Kidney (tissue), 13 donors: ENCODE measurements at regions not wholly inside any gene's neighbourhood (a gene's known extent, or its start where the extent isn't known, plus 50 kb on each side); places are given as distances from the start of the nearest gene placed in this dataset.
A peak's percentile ranks its signal among the peaks of the same experiment; 100 is the strongest.

Experiments used
- DNase-seq, 5 donors: peaks; one replicate each; pipeline ENCODE4 v3.0.0-alpha.2; 2013 to 2020
- FAIRE-seq: peaks from 2 replicates; lab custom pipeline; 2012; peaks lifted over from hg19 to GRCh38; lab: Jason Lieb, UNC
- H3K27ac ChIP-seq, 2 donors: one replicate each; pipeline ENCODE4 v1.7.0; 2013; ENCODE audit warnings: low read depth in 2 of 2, low read length in 2 of 2, inconsistent platforms in 1 of 2
- H3K27me3 ChIP-seq: one replicate; pipeline ENCODE4 v1.7.1; 2013; ENCODE audit warnings: low read length, inconsistent platforms; ENCODE audit not compliant: control insufficient read depth, insufficient read depth
- H3K36me3 ChIP-seq, 3 donors: one replicate each; pipeline versions ENCODE4 v1.7.0 to v1.7.1; 2013; ENCODE audit warnings: low read length in 3 of 3, control low read depth in 1 of 3, inconsistent platforms in 1 of 3; ENCODE audit not compliant: insufficient read depth in 3 of 3, control insufficient read depth in 2 of 3
- H3K4me1 ChIP-seq, 3 donors: one replicate each; pipeline versions ENCODE4 v1.7.0 to v1.7.1; 2013; ENCODE audit warnings: low read length in 3 of 3, inconsistent platforms in 1 of 3, low read depth in 1 of 3; ENCODE audit not compliant: control insufficient read depth in 2 of 3, insufficient read depth in 2 of 3
- H3K4me3 ChIP-seq, 3 donors: one replicate each; pipeline versions ENCODE4 v1.7.0 to v1.8.1; 2013; ENCODE audit warnings: low read length in 3 of 3, control low read depth in 1 of 3, inconsistent platforms in 1 of 3
- H3K9ac ChIP-seq, 3 donors: one replicate each; pipeline versions ENCODE4 v1.7.0 to v1.7.1; 2013; ENCODE audit warnings: low read length in 3 of 3, control low read depth in 1 of 3, inconsistent platforms in 1 of 3
- H3K9me3 ChIP-seq, 3 donors: one replicate each; pipeline versions ENCODE4 v1.7.0 to v1.7.1; 2013; ENCODE audit warnings: low read length in 3 of 3, control low read depth in 1 of 3, inconsistent platforms in 1 of 3; ENCODE audit not compliant: control insufficient read depth in 2 of 3, insufficient read depth in 1 of 3
- CTCF ChIP-seq: IDR thresholded peaks from 3 replicates; pipeline ENCODE4 v1.5.1; 2012; ENCODE audit warnings: mild to moderate bottlenecking, moderate library complexity, borderline replicate concordance; ENCODE audit not compliant: insufficient read depth; ENCODE audit errors: extremely low read depth
- intact Hi-C: fragments of 100-400 bp; cut with DNase I; formaldehyde crosslinking; loops from one replicate; pipeline ENCODE4 v1.11.1; 2022
- donor health status: control.
- donor health status: control.
- donor health status: control.
- donor health status: control.
- donor health status: control.
- donor health status: DM: yes; HTN: yes; CAD: no.
- donor health status: Normal renal cell carcinoma (clear cell type).

- H3K4me1 ChIP-seq: no peaks in the 10 kb centered on the region
- TF ChIP-seq CTCF: no peak
- H3K4me3 ChIP-seq: no peak overlapping the region
- no peaks in the 10 kb centered on the region for H3K27me3 ChIP-seq
- DNase-seq: no peak
- H3K9me3 ChIP-seq: no peaks in the 10 kb centered on the region
- intact Hi-C loops: no loop called here
- H3K27ac ChIP-seq: no peak overlapping the region
- no peak overlapping the region for H3K9ac ChIP-seq
- FAIRE-seq: no peak
- H3K36me3 ChIP-seq: no peaks in the 10 kb centered on the region
Measured at GRCh38 chrX:46185923-46186810, 359.1 kb downstream of the ZNF674 start.

GRCh38 chrX:46184749-46185148, 360.5 kb downstream of the ZNF674 start:
- TF ChIP-seq CTCF: no peak
- Histone ChIP-seq H3K4me3 (no peak overlapping the region), H3K4me1 (no peaks in the 10 kb centered on the region), H3K27me3 (no peaks in the 10 kb centered on the region), H3K9ac (no peak overlapping the region), H3K27ac (no peak overlapping the region), H3K36me3 (no peaks in the 10 kb centered on the region), H3K9me3 (no peaks in the 10 kb centered on the region)
- intact Hi-C loops: no loop called here
- FAIRE-seq (no peak), DNase-seq (no peak)

- peak in 1 of 5 donors; percentile 54 for DNase-seq
- intact Hi-C loops: no loop called here
- FAIRE-seq: no peak
Measured at GRCh38 chrX:46180258-46180687, 364.9 kb downstream of the ZNF674 start.

More at GRCh38 chrX:46180258-46180687, 364.9 kb downstream of the ZNF674 start:
- Histone ChIP-seq H3K4me3 (no peak overlapping the region), H3K9me3 (no peaks in the 10 kb centered on the region), H3K36me3 (no peaks in the 10 kb centered on the region), H3K9ac (no peak overlapping the region), H3K27ac (no peak overlapping the region), H3K4me1 (no peaks in the 10 kb centered on the region), H3K27me3 (no peaks in the 10 kb centered on the region)
- TF ChIP-seq CTCF: no peak
